ENCODE measurements at regions not wholly inside any gene's neighbourhood (a gene's known extent, or its start where the extent isn't known, plus 50 kb on each side); places are given as distances from the start of the nearest gene placed in this dataset.

- TF ChIP-seq, protein P1, sequence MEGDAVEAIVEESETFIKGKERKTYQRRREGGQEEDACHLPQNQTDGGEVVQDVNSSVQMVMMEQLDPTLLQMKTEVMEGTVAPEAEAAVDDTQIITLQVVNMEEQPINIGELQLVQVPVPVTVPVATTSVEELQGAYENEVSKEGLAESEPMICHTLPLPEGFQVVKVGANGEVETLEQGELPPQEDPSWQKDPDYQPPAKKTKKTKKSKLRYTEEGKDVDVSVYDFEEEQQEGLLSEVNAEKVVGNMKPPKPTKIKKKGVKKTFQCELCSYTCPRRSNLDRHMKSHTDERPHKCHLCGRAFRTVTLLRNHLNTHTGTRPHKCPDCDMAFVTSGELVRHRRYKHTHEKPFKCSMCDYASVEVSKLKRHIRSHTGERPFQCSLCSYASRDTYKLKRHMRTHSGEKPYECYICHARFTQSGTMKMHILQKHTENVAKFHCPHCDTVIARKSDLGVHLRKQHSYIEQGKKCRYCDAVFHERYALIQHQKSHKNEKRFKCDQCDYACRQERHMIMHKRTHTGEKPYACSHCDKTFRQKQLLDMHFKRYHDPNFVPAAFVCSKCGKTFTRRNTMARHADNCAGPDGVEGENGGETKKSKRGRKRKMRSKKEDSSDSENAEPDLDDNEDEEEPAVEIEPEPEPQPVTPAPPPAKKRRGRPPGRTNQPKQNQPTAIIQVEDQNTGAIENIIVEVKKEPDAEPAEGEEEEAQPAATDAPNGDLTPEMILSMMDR (IDR thresholded peaks at IDR 0.05) = no peak
- TF ChIP-seq POLR2A (IDR thresholded peaks at IDR 0.05) = no peak
Measured at GRCh38 chr21:19489930-19490329, 1086.3 kb upstream of the TMPRSS15 start.
